Lower leg skin (tissue), 3 donors: ENCODE measurements at regions not wholly inside any gene's neighbourhood (a gene's known extent, or its start where the extent isn't known, plus 50 kb on each side); places are given as distances from the start of the nearest gene placed in this dataset.

Source experiments
- CTCF ChIP-seq, 3 donors: fragments of 450-650 bp; IDR thresholded peaks; one replicate each; pipeline ENCODE4 v1.5.1; 2016; ENCODE audit warnings: antibody characterized with exemption in 3 of 3, mild to moderate bottlenecking in 3 of 3, moderate library complexity in 2 of 3
- POLR2A ChIP-seq, 2 donors: fragments of 450-650 bp; IDR thresholded peaks; one replicate each; pipeline ENCODE4 v1.6.1; 2016 to 2017; ENCODE audit warnings: antibody characterized with exemption in 2 of 2, mild to moderate bottlenecking in 1 of 2, moderate library complexity in 1 of 2

- no peak for TF ChIP-seq CTCF (IDR thresholded peaks at IDR 0.05)
- TF ChIP-seq POLR2A (IDR thresholded peaks at IDR 0.05) = no peak
Measured at GRCh38 chr7:94160719-94161435, 156.7 kb upstream of the BET1 start.
